Left forelimb (tissue), 1 donor: ENCODE measurements at regions not wholly inside any gene's neighbourhood (a gene's known extent, or its start where the extent isn't known, plus 50 kb on each side); places are given as distances from the start of the nearest gene placed in this dataset.
"Not testable (repeated sequence)": the region's sequence is repeated elsewhere in the genome, so short reads cannot be mapped to it uniquely, and the experiment has no call there.

Source experiments
- DNase-seq: peaks from one replicate; pipeline ENCODE4 v3.0.0-alpha.2; 2018; ENCODE audit warnings: low spot score

GRCh38 chr1:178643349-178643748, 81.7 kb upstream of the RALGPS2 start:
- DNase-seq, result no peak

- no peak for DNase-seq
These were observed 81.2 kb upstream of the RALGPS2 start for GRCh38 chr1:178643831-178644230.

- DNase-seq, result no peak
These were observed 80.5 kb upstream of the RALGPS2 start for GRCh38 chr1:178644308-178645120.

- no peak for DNase-seq
These were observed 79.8 kb upstream of the RALGPS2 start for GRCh38 chr1:178645157-178645807.

GRCh38 chr1:178645808-178646200, 79.2 kb upstream of the RALGPS2 start:
- DNase-seq, result no peak

- no peak for DNase-seq
These were observed 78.2 kb upstream of the RALGPS2 start for GRCh38 chr1:178646821-178647220.

GRCh38 chr1:178648151-178648550, 76.9 kb upstream of the RALGPS2 start:
- DNase-seq, result no peak

- DNase-seq, result no peak
These were observed 75.3 kb upstream of the RALGPS2 start for GRCh38 chr1:178649582-178650350.

GRCh38 chr1:178650934-178651511, 74.0 kb upstream of the RALGPS2 start:
- DNase-seq, result no peak

GRCh38 chr1:178651742-178652141, 73.3 kb upstream of the RALGPS2 start:
- no peak for DNase-seq

GRCh38 chr1:178652506-178653490, 72.2 kb upstream of the RALGPS2 start:
- DNase-seq, result no peak

GRCh38 chr1:178659789-178660208, 65.2 kb upstream of the RALGPS2 start:
- no peak for DNase-seq

GRCh38 chr1:178660461-178660860, 64.6 kb upstream of the RALGPS2 start:
- no peak for DNase-seq

GRCh38 chr1:178664278-178664677, 60.8 kb upstream of the RALGPS2 start:
- DNase-seq, result no peak

- DNase-seq, result no peak
These were observed 59.5 kb upstream of the RALGPS2 start for GRCh38 chr1:178665579-178665978.

- DNase-seq, result not testable (repeated sequence)
These were observed 58.2 kb upstream of the RALGPS2 start for GRCh38 chr1:178666891-178667290.

- no peak for DNase-seq
These were observed 52.6 kb upstream of the RALGPS2 start for GRCh38 chr1:178672434-178672833.

- not testable (repeated sequence) for DNase-seq
These were observed 50.5 kb upstream of the RALGPS2 start for GRCh38 chr1:178674559-178674958.
